H1 (cell line): ENCODE measurements at regions not wholly inside any gene's neighbourhood (a gene's known extent, or its start where the extent isn't known, plus 50 kb on each side); places are given as distances from the start of the nearest gene placed in this dataset.
"Not testable (repeated sequence)": the region's sequence is repeated elsewhere in the genome, so short reads cannot be mapped to it uniquely, and the experiment has no call there.

Experiments used
- CTCF ChIA-PET: fragments of 300-600 bp; sonication (Branson Sonifier 250); formaldehyde crosslinking; loops from one replicate; lab custom pipeline; 2021; ENCODE audit not compliant: partially characterized antibody; lab: Charles Lee
- POLR2A ChIA-PET: fragments of 300-600 bp; sonication (Branson Sonifier 250); formaldehyde crosslinking; loops from one replicate; lab custom pipeline; 2021; ENCODE audit warnings: inconsistent platforms; ENCODE audit not compliant: partially characterized antibody; lab: Charles Lee
- DNase-seq, 2 experiments: peaks; one replicate each; pipeline versions ENCODE4 v3.0.0 to v3.0.0-alpha.2; 2010 to 2022; ENCODE audit warnings: low spot score in 2 of 2, low read depth in 1 of 2, mixed read lengths in 1 of 2
- FAIRE-seq: peaks from 2 replicates; lab custom pipeline; 2011; peaks lifted over from hg19 to GRCh38; lab: Jason Lieb, UNC
- H2AFZ ChIP-seq: 2 replicates; pipeline ENCODE4 v1.8.1; 2012; ENCODE audit warnings: low read length, inconsistent platforms
- H2AK5ac ChIP-seq: 2 replicates; pipeline ENCODE4 v1.6.1; 2013; ENCODE audit warnings: low read depth, low read length
- H2BK120ac ChIP-seq: replicated peaks from 2 replicates; pipeline ENCODE3; 2013; ENCODE audit warnings: low read depth, low read length, inconsistent platforms
- H2BK12ac ChIP-seq: 2 replicates; pipeline ENCODE4 v1.6.1; 2013; ENCODE audit warnings: low read depth, low read length
- H2BK15ac ChIP-seq: 2 replicates; pipeline ENCODE4 v1.6.1; 2013; ENCODE audit warnings: low read length
- H2BK20ac ChIP-seq: 2 replicates; pipeline ENCODE4 v1.6.1; 2013; ENCODE audit warnings: low read length
- H2BK5ac ChIP-seq: 2 replicates; pipeline ENCODE4 v1.6.1; 2013; ENCODE audit warnings: low read depth, low read length
- H3K14ac ChIP-seq: 2 replicates; pipeline ENCODE4 v1.6.1; 2013; ENCODE audit warnings: inconsistent platforms; ENCODE audit not compliant: insufficient read length
- H3K18ac ChIP-seq: 2 replicates; pipeline ENCODE4 v1.6.1; 2013; ENCODE audit warnings: low read length; ENCODE audit errors: extremely low read depth
- H3K23ac ChIP-seq: 2 replicates; pipeline ENCODE4 v1.6.1; 2013; ENCODE audit warnings: inconsistent platforms; ENCODE audit not compliant: insufficient read length
- H3K23me2 ChIP-seq: 2 replicates; pipeline ENCODE4 v1.6.1; 2013; ENCODE audit warnings: low read depth, low read length
- H3K27ac ChIP-seq: 2 replicates; pipeline ENCODE4 v1.6.1; 2011; ENCODE audit warnings: low read depth, low read length, inconsistent platforms
- H3K27me3 ChIP-seq, 4 experiments: replicated peaks in 1 of 4; 1 replicate in 1 of 4; 2 replicates in 3 of 4; pipeline versions ENCODE4 v1.6.1 to v1.8.1; 2011 to 2013; ENCODE audit warnings: low read length in 3 of 4, mild to moderate bottlenecking in 3 of 4, inconsistent platforms in 2 of 4, mixed read lengths in 2 of 4, moderate library complexity in 1 of 4; ENCODE audit not compliant: control insufficient read depth in 3 of 4, insufficient read depth in 3 of 4; ENCODE audit errors: extremely low read depth in 1 of 4
- H3K36me3 ChIP-seq, 4 experiments: 2 replicates each; pipeline versions ENCODE4 v1.6.1 to v1.8.1; 2011 to 2013; ENCODE audit warnings: mild to moderate bottlenecking in 4 of 4, low read length in 3 of 4, moderate library complexity in 2 of 4, control low read depth in 1 of 4, inconsistent platforms in 1 of 4; ENCODE audit not compliant: insufficient read depth in 4 of 4, control insufficient read depth in 2 of 4
- H3K4ac ChIP-seq: replicated peaks from 2 replicates; pipeline ENCODE3; 2013; ENCODE audit warnings: low read length, low read depth, mixed read lengths, inconsistent platforms; ENCODE audit not compliant: insufficient read length
- H3K4me1 ChIP-seq, 4 experiments: replicated peaks in 1 of 4; 1 replicate in 1 of 4; 2 replicates in 3 of 4; pipeline versions ENCODE4 v1.6.1 to v1.8.1; 2011 to 2013; ENCODE audit warnings: low read length in 3 of 4, inconsistent platforms in 2 of 4, mixed read lengths in 1 of 4; ENCODE audit not compliant: insufficient read depth in 4 of 4, control insufficient read depth in 3 of 4
- H3K4me2 ChIP-seq, 2 experiments: 2 replicates each; pipeline versions ENCODE4 v1.6.1 to v1.8.1; 2011 to 2013; ENCODE audit warnings: low read depth in 2 of 2, low read length in 2 of 2, control low read depth in 1 of 2, inconsistent platforms in 1 of 2, mild to moderate bottlenecking in 1 of 2; ENCODE audit not compliant: insufficient read depth in 1 of 2
- H3K4me3 ChIP-seq, 4 experiments: fragments of 200-600, 300-600 bp in 1 of 4; sonication (generic), shearing (Covaris generic), sonication (Bioruptor Twin) in 1 of 4; 2 replicates each; pipeline versions ENCODE4 v1.5.1 to v1.8.1; 2011 to 2016; ENCODE audit warnings: low read length in 4 of 4, low read depth in 3 of 4, control low read depth in 2 of 4, inconsistent platforms in 2 of 4, mild to moderate bottlenecking in 2 of 4, mixed read lengths in 1 of 4, moderate library complexity in 1 of 4; ENCODE audit not compliant: insufficient read depth in 2 of 4; ENCODE audit errors: extremely low read depth in 1 of 4
- H3K56ac ChIP-seq: replicated peaks from 2 replicates; pipeline ENCODE3; 2013; ENCODE audit warnings: low read depth, mild to moderate bottlenecking, mixed read lengths, low read length, inconsistent platforms; ENCODE audit not compliant: insufficient read length
- H3K79me1 ChIP-seq: 2 replicates; pipeline ENCODE4 v1.6.1; 2013; ENCODE audit warnings: low read depth, low read length, control low read depth
- H3K79me2 ChIP-seq, 2 experiments: 2 replicates each; pipeline versions ENCODE4 v1.6.1 to v1.8.1; 2012 to 2013; ENCODE audit warnings: low read length in 2 of 2, mild to moderate bottlenecking in 2 of 2, inconsistent platforms in 1 of 2; ENCODE audit not compliant: insufficient read depth in 2 of 2, control insufficient read depth in 1 of 2
- H3K9ac ChIP-seq, 4 experiments: replicated peaks in 1 of 4; 1 replicate in 1 of 4; 2 replicates in 3 of 4; pipeline versions ENCODE4 v1.6.1 to v1.8.1; 2011 to 2013; ENCODE audit warnings: low read depth in 3 of 4, low read length in 3 of 4, control low read depth in 2 of 4, mild to moderate bottlenecking in 2 of 4, moderate library complexity in 2 of 4, inconsistent platforms in 1 of 4; ENCODE audit errors: extremely low read depth in 1 of 4
- H3K9me3 ChIP-seq, 2 experiments: 2 replicates each; pipeline versions ENCODE4 v1.6.1 to v1.8.1; 2012 to 2013; ENCODE audit warnings: mild to moderate bottlenecking in 2 of 2, moderate library complexity in 2 of 2, control low read depth in 1 of 2, inconsistent platforms in 1 of 2, low read depth in 1 of 2, low read length in 1 of 2, mixed read lengths in 1 of 2; ENCODE audit not compliant: insufficient read depth in 2 of 2
- H4K20me1 ChIP-seq, 2 experiments: replicated peaks in 1 of 2; 2 replicates each; pipeline versions ENCODE3 to v1.8.1; 2011 to 2013; ENCODE audit warnings: inconsistent platforms in 2 of 2, low read length in 2 of 2, mild to moderate bottlenecking in 1 of 2; ENCODE audit not compliant: insufficient read depth in 2 of 2, control insufficient read depth in 1 of 2
- H4K5ac ChIP-seq: 2 replicates; pipeline ENCODE4 v1.6.1; 2013; ENCODE audit warnings: low read length, low read depth, mixed read lengths, inconsistent platforms; ENCODE audit not compliant: insufficient read length
- H4K8ac ChIP-seq: 2 replicates; pipeline ENCODE4 v1.8.0; 2013; ENCODE audit warnings: mild to moderate bottlenecking, moderate library complexity, low read length, inconsistent platforms; ENCODE audit not compliant: insufficient read depth; ENCODE audit errors: extremely low read depth
- H4K91ac ChIP-seq: replicated peaks from 2 replicates; pipeline ENCODE3; 2013; ENCODE audit warnings: low read length, mixed read lengths, inconsistent platforms; ENCODE audit not compliant: insufficient read length
- WGBS, 2 experiments: shearing (Covaris generic) in 1 of 2; methylation state at CpG; one replicate each; pipeline versions ENCODE4 v1.1.6 to v1.1.7; 2013 to 2015; ENCODE audit warnings: low lambda C conversion rate in 2 of 2, mixed read lengths in 2 of 2, inconsistent platforms in 1 of 2, low coverage in 1 of 2, missing lambda C conversion rate in 1 of 2; ENCODE audit not compliant: insufficient replicate concordance in 2 of 2, insufficient coverage in 1 of 2, insufficient read length in 1 of 2; ENCODE audit errors: extremely low coverage in 1 of 2, missing lambda C conversion rate in 1 of 2; 5-methylcytosine and 5-hydroxymethylcytosine counted together

GRCh38 chr2:87595017-87595416 is 152.9 kb upstream of the PLGLB2 start:
- H4K20me1 ChIP-seq, H3K4me2 ChIP-seq, H2AK5ac ChIP-seq, H3K79me1 ChIP-seq, H3K79me2 ChIP-seq, H3K4ac ChIP-seq, H3K14ac ChIP-seq, H3K56ac ChIP-seq, H2BK5ac ChIP-seq, CTCF ChIA-PET, H3K9ac ChIP-seq, FAIRE-seq, H2BK12ac ChIP-seq, H4K8ac ChIP-seq, H2BK20ac ChIP-seq, H3K27me3 ChIP-seq, DNase-seq, H4K91ac ChIP-seq, H3K23ac ChIP-seq, H3K4me3 ChIP-seq, H3K23me2 ChIP-seq, H2BK120ac ChIP-seq, POLR2A ChIA-PET, H3K9me3 ChIP-seq, H2AFZ ChIP-seq, H2BK15ac ChIP-seq, H3K27ac ChIP-seq, H4K5ac ChIP-seq, H3K4me1 ChIP-seq, H3K18ac ChIP-seq, H3K36me3 ChIP-seq: not testable (repeated sequence)
- 93% methylated on average over 6 of the region's 6 CpGs; no CpG with 5 or more reads in 1 of the 2 experiments for WGBS, 2 experiments

GRCh38 chr2:87600961-87601360 is 146.9 kb upstream of the PLGLB2 start:
- WGBS, 2 experiments: no CpG with 5 or more reads among the region's 3 CpGs
- DNase-seq, H3K4me1 ChIP-seq, H3K18ac ChIP-seq, H3K4me2 ChIP-seq, H3K79me1 ChIP-seq, H2BK120ac ChIP-seq, H3K56ac ChIP-seq, H3K23ac ChIP-seq, POLR2A ChIA-PET, H3K36me3 ChIP-seq, H2AFZ ChIP-seq, H3K27ac ChIP-seq, H2AK5ac ChIP-seq, H2BK12ac ChIP-seq, FAIRE-seq, H3K27me3 ChIP-seq, H3K23me2 ChIP-seq, H4K8ac ChIP-seq, H3K9me3 ChIP-seq, H3K4me3 ChIP-seq, H4K5ac ChIP-seq, H2BK20ac ChIP-seq, H4K20me1 ChIP-seq, H2BK15ac ChIP-seq, H4K91ac ChIP-seq, CTCF ChIA-PET, H3K14ac ChIP-seq, H3K9ac ChIP-seq, H3K4ac ChIP-seq, H2BK5ac ChIP-seq, H3K79me2 ChIP-seq: not testable (repeated sequence)
